IPS-18a (cell line): ENCODE measurements at regions not wholly inside any gene's neighbourhood (a gene's known extent, or its start where the extent isn't known, plus 50 kb on each side); places are given as distances from the start of the nearest gene placed in this dataset.
"Not testable (repeated sequence)": the region's sequence is repeated elsewhere in the genome, so short reads cannot be mapped to it uniquely, and the experiment has no call there.

Experiments
- H3K27ac ChIP-seq: one replicate; pipeline ENCODE4 v1.5.1; 2013; ENCODE audit warnings: low read length
- H3K27me3 ChIP-seq: one replicate; pipeline ENCODE4 v1.6.1; 2013; ENCODE audit warnings: mild to moderate bottlenecking, low read length; ENCODE audit not compliant: control insufficient read depth, insufficient read depth
- H3K36me3 ChIP-seq: one replicate; pipeline ENCODE4 v1.6.1; 2013; ENCODE audit warnings: low read depth, low read length; ENCODE audit not compliant: control insufficient read depth
- H3K4me1 ChIP-seq: one replicate; pipeline ENCODE4 v1.6.1; 2013; ENCODE audit warnings: low read depth, low read length; ENCODE audit not compliant: control insufficient read depth
- H3K4me3 ChIP-seq: one replicate; pipeline ENCODE4 v1.5.1; 2013; ENCODE audit warnings: low read length
- H3K9ac ChIP-seq: one replicate; pipeline ENCODE4 v1.6.1; 2013; ENCODE audit warnings: mild to moderate bottlenecking, low read length, moderate library complexity
- H3K9me3 ChIP-seq: one replicate; pipeline ENCODE4 v1.6.1; 2013; ENCODE audit warnings: low read depth, low read length; ENCODE audit not compliant: control insufficient read depth

DNA sequence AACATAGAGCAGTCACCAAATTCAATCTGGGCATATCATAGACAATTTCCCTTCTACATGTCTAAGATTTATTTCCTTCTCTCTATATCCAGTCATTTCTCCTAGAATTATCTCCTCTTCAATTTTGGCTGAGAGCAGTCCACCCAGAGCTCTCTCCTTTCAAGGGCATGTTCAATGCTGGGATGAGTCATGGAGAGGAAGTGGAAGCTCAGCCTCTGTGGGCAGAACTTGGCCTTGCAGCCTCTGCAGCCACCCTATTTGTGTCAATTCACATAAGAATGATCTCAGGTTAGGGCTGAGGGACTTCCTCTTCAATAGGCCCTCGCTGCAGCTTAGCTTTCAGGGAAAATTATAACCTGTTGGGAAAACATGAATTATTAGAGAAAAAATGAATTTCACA is 560.8 kb downstream of the POM121L12 start:
- Histone ChIP-seq H3K27me3 (no peaks in the 10 kb centered on the region), H3K27ac (no peak overlapping the region), H3K36me3 (no peaks in the 10 kb centered on the region), H3K9me3 (no peaks in the 10 kb centered on the region), H3K9ac (no peak overlapping the region), H3K4me3 (no peak overlapping the region), H3K4me1 (peaks cover 5% of the 10 kb centered on the region)

DNA sequence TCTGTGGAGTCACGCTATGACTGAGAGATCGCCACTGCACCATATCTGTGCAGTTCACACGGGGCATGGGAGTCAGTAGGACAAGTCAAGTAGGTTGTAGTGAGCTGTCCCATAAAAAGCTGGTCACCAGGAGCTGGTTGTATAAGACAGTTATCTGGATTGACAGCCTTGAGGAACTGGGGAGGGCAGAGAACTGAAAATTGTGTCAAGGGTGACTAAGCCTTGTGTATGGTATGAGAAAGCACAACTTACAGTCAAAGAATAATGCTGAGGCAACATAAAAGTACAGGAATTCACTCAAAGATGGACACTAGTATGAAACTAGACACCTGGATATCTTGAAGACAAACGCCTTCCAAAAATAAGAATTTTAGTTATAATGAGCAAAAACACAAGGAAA is 564.9 kb downstream of the POM121L12 start:
- H3K9me3 ChIP-seq: no peaks in the 10 kb centered on the region
- H3K27ac ChIP-seq: no peak overlapping the region
- H3K9ac ChIP-seq: no peak overlapping the region
- H3K27me3 ChIP-seq: no peaks in the 10 kb centered on the region
- H3K4me3 ChIP-seq: no peak overlapping the region
- H3K36me3 ChIP-seq: no peaks in the 10 kb centered on the region
- H3K4me1 ChIP-seq: peaks cover 5% of the 10 kb centered on the region

DNA sequence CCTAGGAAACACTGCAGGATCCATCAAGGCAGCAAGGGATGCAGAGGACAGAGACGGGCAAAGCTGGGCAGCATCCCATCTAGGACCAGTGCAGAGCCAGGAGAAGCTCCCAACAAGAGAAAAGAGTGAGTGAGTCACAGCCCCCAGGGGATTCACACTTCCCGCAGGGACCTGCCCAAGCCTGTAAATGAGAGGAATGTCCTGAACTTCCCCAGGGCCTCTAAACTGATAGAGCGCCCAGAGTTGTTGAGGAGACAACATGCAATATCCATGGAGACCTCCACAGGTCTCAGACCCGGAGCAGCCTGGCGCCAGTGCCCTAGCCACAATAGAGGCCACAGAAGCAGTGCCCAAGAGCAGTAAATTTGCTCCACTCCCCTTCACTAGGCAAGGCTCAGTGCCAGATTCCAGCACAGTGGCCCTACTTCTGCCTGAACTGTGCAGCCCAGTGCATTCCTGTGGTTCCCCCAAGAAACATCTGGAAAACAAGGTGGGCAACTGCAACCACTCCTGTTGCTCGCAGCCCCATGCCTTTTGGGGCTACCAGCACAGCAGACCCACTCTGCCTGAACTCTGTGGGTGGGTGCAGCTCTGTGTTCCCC is 567.5 kb downstream of the POM121L12 start:
- Histone ChIP-seq H3K4me1 (no peaks in the 10 kb centered on the region), H3K9me3 (no peaks in the 10 kb centered on the region), H3K27me3 (no peaks in the 10 kb centered on the region), H3K4me3 (no peak overlapping the region), H3K9ac (no peak overlapping the region), H3K36me3 (no peaks in the 10 kb centered on the region), H3K27ac (no peak overlapping the region)

DNA sequence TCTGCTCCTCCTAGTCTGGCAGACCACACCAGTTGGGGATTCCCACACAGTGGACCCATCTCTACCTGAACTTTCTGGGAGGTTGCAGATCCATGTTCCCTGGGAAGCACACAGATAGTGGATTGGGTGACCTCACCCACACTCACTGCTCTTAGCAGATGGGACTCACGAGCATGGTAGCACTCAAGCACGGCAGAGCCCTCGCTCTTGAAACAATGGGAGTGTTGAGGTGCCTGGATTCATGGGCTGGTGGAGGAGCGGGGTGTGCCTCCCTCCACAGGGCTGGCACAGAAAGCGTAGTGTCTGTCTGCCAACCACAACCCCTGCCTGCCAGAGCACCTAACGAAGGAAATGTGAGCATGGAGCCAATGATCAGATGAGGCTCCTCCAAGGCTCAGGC is 568.0 kb downstream of the POM121L12 start:
- H3K4me3 ChIP-seq: no peak overlapping the region
- H3K27me3 ChIP-seq: no peaks in the 10 kb centered on the region
- no peaks in the 10 kb centered on the region for H3K4me1 ChIP-seq
- no peak overlapping the region for H3K9ac ChIP-seq
- no peaks in the 10 kb centered on the region for H3K36me3 ChIP-seq
- no peaks in the 10 kb centered on the region for H3K9me3 ChIP-seq
- H3K27ac ChIP-seq: no peak overlapping the region

DNA sequence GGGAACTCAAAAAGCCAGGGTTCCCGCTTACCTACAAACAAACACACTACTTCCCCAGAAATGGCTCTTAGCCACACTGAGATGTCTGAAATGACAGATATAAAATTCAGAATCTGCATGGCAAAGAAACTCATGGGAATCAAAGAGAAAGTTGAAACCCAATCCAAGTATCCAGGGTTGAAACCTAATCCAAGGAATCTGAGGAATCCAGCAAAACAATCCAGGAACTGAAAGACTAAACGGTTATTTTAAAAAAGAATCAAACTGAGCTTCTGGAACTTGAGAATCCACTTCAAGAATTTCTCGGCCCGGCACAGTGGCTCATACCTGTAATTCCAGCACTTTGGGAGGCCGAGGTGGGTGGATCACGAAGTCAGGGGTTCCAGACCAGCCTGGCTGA is 568.8 kb downstream of the POM121L12 start:
- no peak overlapping the region for H3K9ac ChIP-seq
- H3K27ac ChIP-seq: no peak overlapping the region

DNA sequence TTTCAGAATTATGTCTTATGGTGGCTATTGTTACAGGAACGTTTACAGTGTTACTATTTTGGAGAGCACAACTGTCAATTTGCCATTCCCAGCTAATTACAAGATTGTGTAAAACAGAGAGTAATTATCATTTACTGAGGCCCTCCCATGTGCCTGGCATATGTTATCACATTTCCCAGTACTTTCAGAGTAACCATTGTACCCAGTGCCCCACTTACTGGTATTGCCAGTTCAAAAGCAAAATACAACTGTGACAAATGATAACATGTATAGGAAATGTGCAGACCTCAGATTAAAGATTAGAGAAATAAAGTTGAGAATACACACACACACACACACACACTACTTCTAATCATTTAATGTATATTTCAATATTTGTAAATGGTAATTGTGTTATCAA is 572.5 kb downstream of the POM121L12 start:
- no peaks in the 10 kb centered on the region for H3K4me1 ChIP-seq
- H3K27ac ChIP-seq: no peak overlapping the region
- H3K4me3 ChIP-seq: no peak overlapping the region
- no peak overlapping the region for H3K9ac ChIP-seq
- no peaks in the 10 kb centered on the region for H3K36me3 ChIP-seq
- no peaks in the 10 kb centered on the region for H3K27me3 ChIP-seq
- H3K9me3 ChIP-seq: no peaks in the 10 kb centered on the region

More for the DNA sequence above, 568.8 kb downstream of the POM121L12 start:
- Histone ChIP-seq H3K4me1 (no peaks in the 10 kb centered on the region), H3K9me3 (no peaks in the 10 kb centered on the region), H3K27me3 (no peaks in the 10 kb centered on the region), H3K4me3 (no peak overlapping the region), H3K36me3 (no peaks in the 10 kb centered on the region)

DNA sequence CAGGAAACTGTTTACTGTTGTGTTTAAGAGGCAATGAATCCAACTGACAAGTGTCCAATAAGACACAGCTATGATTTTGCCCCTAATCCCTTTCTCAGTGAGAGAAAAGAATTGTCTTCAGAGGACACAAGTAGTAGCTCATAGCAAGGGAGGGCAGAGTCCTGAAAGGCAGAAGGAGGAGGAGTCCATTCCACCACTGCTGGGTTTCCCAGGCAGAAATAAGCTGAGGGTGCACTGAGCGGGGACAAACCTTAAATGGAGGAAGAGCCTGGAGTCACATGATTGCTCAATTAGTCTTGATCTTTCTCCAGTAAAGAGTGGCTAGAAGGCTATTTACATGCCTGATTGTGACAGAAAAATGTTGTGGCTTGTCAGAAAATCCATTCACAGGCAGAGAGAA is 573.8 kb downstream of the POM121L12 start:
- Histone ChIP-seq H3K4me1 (no peaks in the 10 kb centered on the region), H3K4me3 (no peak overlapping the region), H3K27ac (no peak overlapping the region), H3K27me3 (no peaks in the 10 kb centered on the region), H3K9ac (no peak overlapping the region), H3K9me3 (no peaks in the 10 kb centered on the region), H3K36me3 (no peaks in the 10 kb centered on the region)

DNA sequence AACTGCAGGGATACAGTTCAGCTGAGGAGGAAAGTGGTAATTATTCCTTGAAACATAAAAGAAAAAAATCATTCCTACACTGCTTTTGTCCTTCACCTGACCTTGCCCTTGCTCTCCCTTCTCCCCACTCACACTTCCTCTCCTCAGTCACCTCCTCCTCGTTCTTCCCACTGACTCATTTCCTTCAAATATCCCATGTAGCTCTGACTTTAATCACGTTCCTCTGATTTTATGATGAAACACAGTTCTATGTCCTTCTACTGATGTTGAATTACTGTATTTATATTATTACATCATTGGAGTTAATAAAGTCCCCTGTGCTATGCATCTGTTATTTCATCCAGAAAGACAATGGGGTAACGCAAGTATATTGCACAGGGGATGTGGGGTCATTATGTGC is 575.6 kb downstream of the POM121L12 start:
- Histone ChIP-seq H3K4me1 (no peaks in the 10 kb centered on the region), H3K4me3 (no peak overlapping the region), H3K9me3 (no peaks in the 10 kb centered on the region), H3K36me3 (no peaks in the 10 kb centered on the region), H3K27me3 (no peaks in the 10 kb centered on the region), H3K27ac (no peak overlapping the region), H3K9ac (no peak overlapping the region)

DNA sequence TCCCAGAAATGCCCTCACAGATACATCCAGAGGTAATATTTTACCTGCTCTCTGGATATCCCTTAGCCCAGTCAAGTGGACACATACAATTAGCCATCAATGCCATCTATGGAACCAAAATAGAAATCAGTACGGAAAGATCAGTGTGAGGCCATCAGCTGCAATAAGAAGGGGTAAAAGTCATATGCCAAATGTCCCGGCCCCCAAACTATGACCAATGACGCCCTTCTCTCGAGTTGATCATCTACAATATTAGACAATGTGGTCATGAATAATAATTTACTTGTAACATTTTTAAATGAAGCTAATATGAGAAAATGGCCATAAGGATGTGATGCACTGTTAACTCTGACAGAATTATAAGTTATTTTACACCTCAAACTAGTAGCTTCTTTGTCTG is 588.9 kb downstream of the POM121L12 start:
- Histone ChIP-seq H3K4me3 (no peak overlapping the region), H3K9me3 (no peaks in the 10 kb centered on the region), H3K36me3 (no peaks in the 10 kb centered on the region), H3K27ac (no peak overlapping the region), H3K9ac (no peak overlapping the region), H3K4me1 (peaks cover 5% of the 10 kb centered on the region), H3K27me3 (no peaks in the 10 kb centered on the region)

DNA sequence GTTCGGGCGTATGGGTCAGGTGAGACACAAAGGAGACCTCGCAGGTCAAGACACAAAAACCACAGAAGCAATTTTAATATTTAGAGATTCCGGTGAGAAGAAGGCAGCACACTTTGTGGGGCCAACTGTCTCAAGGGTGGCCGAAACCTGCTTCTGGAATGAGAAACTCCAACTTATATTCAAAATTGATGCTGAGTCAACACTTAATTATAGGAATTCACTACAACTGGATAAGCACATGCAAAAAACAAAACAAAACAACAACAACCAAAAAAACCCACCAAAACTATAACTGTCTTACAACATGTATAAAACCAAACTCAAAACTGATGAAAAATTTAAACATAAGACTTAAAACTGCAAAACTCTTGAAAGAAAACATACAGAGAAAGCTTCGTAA is 593.3 kb downstream of the POM121L12 start:
- Histone ChIP-seq H3K9ac (no peak overlapping the region), H3K4me3 (no peak overlapping the region), H3K27ac (no peak overlapping the region), H3K9me3 (no peaks in the 10 kb centered on the region), H3K4me1 (no peaks in the 10 kb centered on the region), H3K36me3 (no peaks in the 10 kb centered on the region), H3K27me3 (no peaks in the 10 kb centered on the region)

DNA sequence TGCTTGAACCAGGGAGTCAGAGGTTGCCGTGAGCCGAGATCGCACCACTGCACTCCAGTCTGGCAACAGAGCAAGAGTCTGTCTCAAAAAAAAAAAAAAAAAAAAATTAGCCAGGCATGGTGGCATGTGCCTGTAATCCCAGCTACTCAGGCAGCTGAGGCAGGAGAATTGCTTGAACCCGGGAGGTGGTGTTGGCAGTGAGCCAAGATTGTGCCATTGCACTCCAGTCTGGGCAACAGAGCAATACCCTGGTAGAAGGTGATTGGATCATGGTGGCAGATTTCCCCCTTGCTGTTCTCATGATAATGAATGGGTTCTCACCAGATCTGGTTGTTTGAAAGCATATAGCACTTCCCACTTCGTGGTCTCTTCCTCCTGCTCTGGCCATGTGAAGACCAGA is 599.8 kb downstream of the POM121L12 start:
- H3K36me3 ChIP-seq, H3K9me3 ChIP-seq, H3K27me3 ChIP-seq, H3K4me3 ChIP-seq, H3K4me1 ChIP-seq, H3K9ac ChIP-seq, H3K27ac ChIP-seq: not testable (repeated sequence)

DNA sequence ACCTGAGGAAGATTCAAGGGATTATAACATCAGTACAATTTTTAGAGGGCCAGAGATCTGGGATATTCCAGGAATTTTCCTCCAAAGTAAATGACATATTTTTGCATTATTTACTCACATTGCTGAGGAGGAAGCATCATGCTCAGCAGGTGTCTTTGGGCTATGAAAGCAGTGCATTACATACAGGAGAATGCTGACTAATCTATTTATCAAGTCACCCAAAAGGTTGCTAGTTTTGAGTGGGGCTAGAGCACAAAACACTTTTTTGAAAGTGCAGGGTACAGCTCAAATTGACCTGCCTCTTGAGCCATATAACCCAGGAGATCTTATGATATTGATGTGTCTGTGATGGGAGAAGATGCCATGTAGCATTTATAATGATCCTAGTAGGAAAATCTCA is 603.1 kb downstream of the POM121L12 start:
- no peak overlapping the region for H3K27ac ChIP-seq
- no peaks in the 10 kb centered on the region for H3K36me3 ChIP-seq
- no peaks in the 10 kb centered on the region for H3K9me3 ChIP-seq
- H3K4me3 ChIP-seq: no peak overlapping the region
- no peaks in the 10 kb centered on the region for H3K27me3 ChIP-seq
- no peak overlapping the region for H3K9ac ChIP-seq
- peaks cover 12% of the 10 kb centered on the region for H3K4me1 ChIP-seq
